ENCODE measurements at regions not wholly inside any gene's neighbourhood (a gene's known extent, or its start where the extent isn't known, plus 50 kb on each side); places are given as distances from the start of the nearest gene placed in this dataset.

- TF ChIP-seq CTCF (IDR thresholded peaks at IDR 0.05) (no peak), POLR2A (IDR thresholded peaks at IDR 0.05) (no peak), EP300 (IDR thresholded peaks at IDR 0.05) (no peak)
Measured at GRCh38 chr20:12063106-12063684, 145.5 kb downstream of the BTBD3 start.

All from upper lobe of left lung (tissue), 4 donors.